ENCODE measurements at regions not wholly inside any gene's neighbourhood (a gene's known extent, or its start where the extent isn't known, plus 50 kb on each side); places are given as distances from the start of the nearest gene placed in this dataset.

DNA sequence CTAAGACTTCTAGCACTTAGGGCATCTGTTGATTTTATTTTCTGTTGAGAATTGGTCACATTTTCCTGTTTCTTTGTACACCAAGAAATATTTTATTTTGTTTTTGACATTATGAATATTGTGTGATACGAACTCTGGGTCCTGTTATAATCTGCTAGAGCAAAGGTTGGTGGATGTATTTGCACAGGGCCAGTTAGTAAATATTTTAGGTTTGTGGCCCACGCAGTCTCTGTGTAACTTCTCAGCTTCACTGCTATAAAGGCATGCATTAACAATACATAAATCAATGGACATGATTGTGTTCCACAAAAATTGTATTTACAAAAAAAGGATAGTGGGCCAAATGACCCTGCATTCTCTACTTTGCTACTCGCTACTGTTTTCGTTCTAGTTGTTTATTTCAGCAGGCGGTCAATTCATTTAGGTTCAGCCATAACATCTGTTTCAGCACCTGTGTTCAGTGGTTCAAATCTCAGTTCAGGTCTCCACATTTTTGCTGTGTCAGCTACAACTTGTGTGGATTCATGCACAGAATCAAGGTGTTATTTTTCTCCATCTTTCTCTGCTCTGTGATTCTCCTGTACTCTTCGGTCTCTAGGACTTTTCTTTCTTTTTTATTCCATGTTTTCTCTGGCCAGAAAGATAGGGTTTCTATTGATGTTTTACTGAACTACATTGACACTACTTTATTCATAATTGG lies 786.2 kb downstream of the ETS1 start:
- no peaks in the 10 kb centered on the region for H3K9me3 ChIP-seq (ENCODE audit: low read length)
- BruUV-seq (replicated peaks) = no TSS peak
- no peaks in the 10 kb centered on the region for H4K20me1 ChIP-seq (ENCODE audit: insufficient read depth, low read length)
- no peaks in the 10 kb centered on the region for H3K4me1 ChIP-seq (ENCODE audit: insufficient read depth, low read length, poor library complexity, severe bottlenecking)
- H2AFZ ChIP-seq (ENCODE audit: low read length) = no peak overlapping the region
- H3K4me3 ChIP-seq (ENCODE audit: low read depth, low read length, poor library complexity, severe bottlenecking) = no peak overlapping the region
- TF ChIP-seq EZH2phosphoT487 (IDR thresholded peaks at IDR 0.05; ENCODE audit: borderline replicate concordance, low read depth, low read length) (no peak), CTCF (conservative IDR thresholded peaks at IDR 0.05; ENCODE audit: low read length) (no peak)
- no peaks in the 10 kb centered on the region for H3K36me3 ChIP-seq (ENCODE audit: insufficient read depth, low read length)
- no peak overlapping the region for H3K27ac ChIP-seq (ENCODE audit: low read depth, low read length, poor library complexity, severe bottlenecking)
- POLR2A ChIA-PET = interaction anchor here (0.5 to 0.6 kb wide), 2 partner anchors 209 to 1820 kb away, joined by 3 read pairs; no protein-coding TSS in a partner anchor
- no peak overlapping the region for H3K4me2 ChIP-seq (ENCODE audit: low read length)
- H3K79me2 ChIP-seq (ENCODE audit: insufficient read depth, low read depth, low read length) = no peaks in the 10 kb centered on the region
- DNase-seq (ENCODE audit: low spot score) = no peak
- no peaks in the 10 kb centered on the region for H3K9me2 ChIP-seq (ENCODE audit: insufficient read depth, low read length)
- intact Hi-C loops (cut with micrococcal nuclease; ENCODE audit: unreplicated experiment) = no loop called here
- CTCF ChIA-PET (ENCODE audit: unreplicated experiment) = no interaction called here

- DNase-seq (ENCODE audit: low spot score) = no peak
- Histone ChIP-seq H3K9me2 (ENCODE audit: insufficient read depth, low read length) (no peaks in the 10 kb centered on the region), H3K4me2 (ENCODE audit: low read length) (no peak overlapping the region), H3K9me3 (ENCODE audit: low read length) (no peaks in the 10 kb centered on the region), H4K20me1 (ENCODE audit: insufficient read depth, low read length) (no peaks in the 10 kb centered on the region), H3K79me2 (ENCODE audit: insufficient read depth, low read depth, low read length) (no peaks in the 10 kb centered on the region), H2AFZ (ENCODE audit: low read length) (no peak overlapping the region), H3K4me1 (ENCODE audit: insufficient read depth, low read length, poor library complexity, severe bottlenecking) (no peaks in the 10 kb centered on the region), H3K27ac (ENCODE audit: low read depth, low read length, poor library complexity, severe bottlenecking) (no peak overlapping the region), H3K4me3 (ENCODE audit: low read depth, low read length, poor library complexity, severe bottlenecking) (no peak overlapping the region), H3K36me3 (ENCODE audit: insufficient read depth, low read length) (no peaks in the 10 kb centered on the region)
- POLR2A ChIA-PET = interaction anchor here (0.7 kb wide), 1 partner anchor 1245 kb away, joined by 3 read pairs; no protein-coding TSS in a partner anchor
- BruUV-seq (replicated peaks) = no TSS peak
- CTCF ChIA-PET (ENCODE audit: unreplicated experiment) = no interaction called here
- intact Hi-C loops (cut with micrococcal nuclease; ENCODE audit: unreplicated experiment) = no loop called here
- no peak for TF ChIP-seq EZH2phosphoT487 (IDR thresholded peaks at IDR 0.05; ENCODE audit: borderline replicate concordance, low read depth, low read length)
- TF ChIP-seq CTCF (conservative IDR thresholded peaks at IDR 0.05; ENCODE audit: low read length) = no peak
Measured at GRCh38 chr11:127795326-127795725, 792.0 kb downstream of the ETS1 start.

DNA sequence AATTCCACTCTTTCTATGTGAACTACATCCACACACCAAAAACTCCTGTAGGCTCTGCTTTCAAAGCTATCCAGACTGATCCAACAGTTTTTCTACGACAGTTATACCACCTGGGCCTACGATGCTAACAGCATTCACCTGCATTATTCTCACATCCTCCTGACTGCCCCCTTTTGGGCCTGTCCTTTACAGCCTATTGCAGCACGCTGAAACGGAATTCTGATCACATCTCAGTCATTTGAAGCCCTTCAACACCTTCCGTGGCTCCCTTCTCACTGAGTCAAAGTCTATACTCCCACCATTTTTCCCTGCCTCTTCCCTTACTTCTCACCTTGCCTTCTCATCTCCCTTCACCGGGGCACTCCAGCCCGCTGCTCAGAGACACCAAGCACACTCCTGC lies 791.3 kb upstream of the KIRREL3 start:
- Histone ChIP-seq H3K9me2 (ENCODE audit: insufficient read depth, low read length) (no peaks in the 10 kb centered on the region), H4K20me1 (ENCODE audit: insufficient read depth, low read length) (no peaks in the 10 kb centered on the region), H3K36me3 (ENCODE audit: insufficient read depth, low read length) (no peaks in the 10 kb centered on the region), H3K27ac (ENCODE audit: low read depth, low read length, poor library complexity, severe bottlenecking) (no peak overlapping the region), H3K4me1 (ENCODE audit: insufficient read depth, low read length, poor library complexity, severe bottlenecking) (no peaks in the 10 kb centered on the region), H3K4me2 (ENCODE audit: low read length) (no peak overlapping the region), H3K4me3 (ENCODE audit: low read depth, low read length, poor library complexity, severe bottlenecking) (no peak overlapping the region), H2AFZ (ENCODE audit: low read length) (no peak overlapping the region), H3K9me3 (ENCODE audit: low read length) (no peaks in the 10 kb centered on the region), H3K79me2 (ENCODE audit: insufficient read depth, low read depth, low read length) (no peaks in the 10 kb centered on the region)
- no TSS peak for BruUV-seq (replicated peaks)
- intact Hi-C loops (cut with micrococcal nuclease; ENCODE audit: unreplicated experiment) = no loop called here
- POLR2A ChIA-PET = no interaction called here
- no peak for TF ChIP-seq CTCF (conservative IDR thresholded peaks at IDR 0.05; ENCODE audit: low read length)
- no peak for TF ChIP-seq EZH2phosphoT487 (IDR thresholded peaks at IDR 0.05; ENCODE audit: borderline replicate concordance, low read depth, low read length)
- CTCF ChIA-PET (ENCODE audit: unreplicated experiment) = no interaction called here
- DNase-seq (ENCODE audit: low spot score) = no peak
